IMR-90 (cell line): ENCODE measurements at regions not wholly inside any gene's neighbourhood (a gene's known extent, or its start where the extent isn't known, plus 50 kb on each side); places are given as distances from the start of the nearest gene placed in this dataset.

Experiments
- ATAC-seq: fragments of 200-7000 bp; cut with Tn5 transposase; 2 replicates; pipeline ENCODE4 v1.9.1; 2020; ENCODE audit warnings: low read depth, mild to moderate bottlenecking, moderate library complexity
- BruUV-seq: library from RNA; stranded (reverse); fragments of 400-500 nt; replicated peaks from 2 replicates; lab custom pipeline; 2021; lab: Mats Ljungman, UMichigan
- CTCF ChIA-PET: fragments of 300-600 bp; formaldehyde crosslinking; extraction: SDS; loops from one replicate; lab custom pipeline; 2021; ENCODE audit warnings: antibody characterized with exemption; lab: Yijun Ruan, JAX
- POLR2A ChIA-PET: fragments of 300-600 bp; sonication (Branson Sonifier 250); formaldehyde crosslinking; loops from one replicate; lab custom pipeline; 2022; ENCODE audit warnings: antibody characterized with exemption; ENCODE audit not compliant: unreplicated experiment; lab: Charles Lee
- DNase-seq: peaks from one replicate; pipeline ENCODE4 v3.0.0; 2013
- H2AFZ ChIP-seq: replicated peaks from 2 replicates; pipeline ENCODE3; 2013; ENCODE audit warnings: low read length, mild to moderate bottlenecking; ENCODE audit not compliant: poor library complexity
- H2AK5ac ChIP-seq: 2 replicates; pipeline ENCODE4 v1.6.1; 2013; ENCODE audit warnings: low read depth, low read length, inconsistent platforms
- H2AK9ac ChIP-seq: replicated peaks from 2 replicates; pipeline ENCODE3; 2013; ENCODE audit warnings: mild to moderate bottlenecking, low read depth, low read length, moderate library complexity; ENCODE audit not compliant: poor library complexity
- H2BK120ac ChIP-seq: 2 replicates; pipeline ENCODE4 v1.6.1; 2013; ENCODE audit warnings: low read depth, low read length, inconsistent platforms
- H2BK15ac ChIP-seq: 3 replicates; pipeline ENCODE4 v1.6.1; 2013; ENCODE audit warnings: low read depth, low read length, inconsistent platforms
- H2BK20ac ChIP-seq: 2 replicates; pipeline ENCODE4 v1.6.1; 2013; ENCODE audit warnings: low read depth, mild to moderate bottlenecking, inconsistent platforms, low read length, moderate library complexity
- H2BK5ac ChIP-seq: 2 replicates; pipeline ENCODE4 v1.6.1; 2013; ENCODE audit warnings: mild to moderate bottlenecking, low read depth, low read length, inconsistent platforms; ENCODE audit not compliant: poor library complexity, severe bottlenecking
- H3K14ac ChIP-seq: replicated peaks from 2 replicates; pipeline ENCODE4 v1.6.1; 2013; ENCODE audit warnings: low read depth, low read length, inconsistent platforms
- H3K18ac ChIP-seq: 2 replicates; pipeline ENCODE4 v1.6.1; 2013; ENCODE audit warnings: low read depth, low read length, control low read depth
- H3K23ac ChIP-seq: 2 replicates; pipeline ENCODE4 v1.6.1; 2013; ENCODE audit warnings: low read depth, low read length, inconsistent platforms
- H3K27ac ChIP-seq: 2 replicates; pipeline ENCODE4 v1.5.1; 2013; ENCODE audit warnings: mild to moderate bottlenecking, control low read depth, low read length; ENCODE audit not compliant: insufficient read depth
- H3K27me3 ChIP-seq: 2 replicates; pipeline ENCODE4 v1.6.1; 2013; ENCODE audit warnings: low read length; ENCODE audit not compliant: control insufficient read depth, insufficient read depth
- H3K36me3 ChIP-seq: 2 replicates; pipeline ENCODE4 v1.6.1; 2013; ENCODE audit warnings: low read length, mixed read lengths; ENCODE audit not compliant: control insufficient read depth, insufficient read depth
- H3K4ac ChIP-seq: 2 replicates; pipeline ENCODE4 v1.6.1; 2013; ENCODE audit warnings: low read depth, low read length, inconsistent platforms
- H3K4me1 ChIP-seq: 2 replicates; pipeline ENCODE4 v1.6.1; 2013; ENCODE audit warnings: low read length, mixed read lengths; ENCODE audit not compliant: control insufficient read depth, insufficient read depth
- H3K4me2 ChIP-seq: 2 replicates; pipeline ENCODE4 v1.6.1; 2013; ENCODE audit warnings: low read depth, mild to moderate bottlenecking, control low read depth, low read length, moderate library complexity
- H3K4me3 ChIP-seq: 2 replicates; pipeline ENCODE4 v1.5.1; 2013; ENCODE audit warnings: low read depth, mild to moderate bottlenecking, control low read depth, low read length, moderate library complexity; ENCODE audit not compliant: insufficient read depth
- H3K56ac ChIP-seq: 2 replicates; pipeline ENCODE4 v1.6.1; 2013; ENCODE audit warnings: low read length, inconsistent platforms; ENCODE audit not compliant: insufficient read depth; ENCODE audit errors: extremely low read depth
- H3K79me1 ChIP-seq, 2 experiments: 2 replicates each; pipeline ENCODE4 v1.6.1; 2013; ENCODE audit warnings: low read length in 2 of 2, inconsistent platforms in 1 of 2, low read depth in 1 of 2
- H3K9ac ChIP-seq: 2 replicates; pipeline ENCODE4 v1.6.1; 2013; ENCODE audit warnings: low read depth, low read length, control low read depth
- H3K9me1 ChIP-seq: 2 replicates; pipeline ENCODE4 v1.6.1; 2013; ENCODE audit warnings: low read length, inconsistent platforms; ENCODE audit not compliant: insufficient read depth
- H3K9me3 ChIP-seq: 2 replicates; pipeline ENCODE4 v1.6.1; 2013; ENCODE audit warnings: low read length; ENCODE audit not compliant: control insufficient read depth, insufficient read depth
- H4K20me1 ChIP-seq: 2 replicates; pipeline ENCODE4 v1.6.1; 2013; ENCODE audit warnings: low read length, inconsistent platforms; ENCODE audit not compliant: insufficient read depth
- H4K5ac ChIP-seq: 2 replicates; pipeline ENCODE4 v1.6.1; 2013; ENCODE audit warnings: mild to moderate bottlenecking, low read depth, low read length, control low read depth
- H4K8ac ChIP-seq, 2 experiments: 2 replicates each; pipeline ENCODE4 v1.6.1; 2013; ENCODE audit warnings: low read depth in 2 of 2, low read length in 2 of 2, control low read depth in 1 of 2, inconsistent platforms in 1 of 2
- H4K91ac ChIP-seq: 2 replicates; pipeline ENCODE4 v1.6.1; 2013; ENCODE audit warnings: low read depth, low read length, inconsistent platforms; ENCODE audit not compliant: insufficient read depth
- BHLHE40 ChIP-seq: fragments of 150-350 bp; IDR thresholded peaks from 2 replicates; pipeline ENCODE4 v1.6.1; 2016; ENCODE audit warnings: mild to moderate bottlenecking, low read depth, low read length
- CEBPB ChIP-seq: IDR thresholded peaks from 2 replicates; pipeline ENCODE4 v1.6.1; 2012; ENCODE audit warnings: low read depth, low read length, improper control_type of control experiment
- CHD1 ChIP-seq: IDR thresholded peaks from 2 replicates; pipeline ENCODE4 v1.6.1; 2012; ENCODE audit warnings: low read depth, low read length, improper control_type of control experiment
- FOS ChIP-seq: fragments of 150-350 bp; IDR thresholded peaks from 2 replicates; pipeline ENCODE4 v1.6.1; 2016; ENCODE audit warnings: low read depth, low read length
- MAFK ChIP-seq: IDR thresholded peaks from 2 replicates; pipeline ENCODE4 v1.6.1; 2012; ENCODE audit warnings: low read depth, low read length, improper control_type of control experiment
- MAZ ChIP-seq: IDR thresholded peaks from 2 replicates; pipeline ENCODE4 v1.6.1; 2012; ENCODE audit warnings: low read depth, mild to moderate bottlenecking, low read length, improper control_type of control experiment, moderate library complexity, borderline replicate concordance
- MXI1 ChIP-seq: IDR thresholded peaks from 2 replicates; pipeline ENCODE4 v1.6.1; 2012; ENCODE audit warnings: low read depth, mild to moderate bottlenecking, low read length, moderate library complexity, borderline replicate concordance
- NFE2L2 ChIP-seq: fragments of 150-350 bp; IDR thresholded peaks from 2 replicates; pipeline ENCODE4 v1.6.1; 2016; ENCODE audit warnings: low read depth, mild to moderate bottlenecking, low read length
- POLR2A ChIP-seq: IDR thresholded peaks from 2 replicates; pipeline ENCODE4 v1.6.1; 2012; ENCODE audit warnings: mild to moderate bottlenecking, low read depth, low read length
- RAD21 ChIP-seq: IDR thresholded peaks from 2 replicates; pipeline ENCODE4 v1.6.1; 2012; ENCODE audit warnings: low read length, improper control_type of control experiment
- RCOR1 ChIP-seq: IDR thresholded peaks from 2 replicates; pipeline ENCODE4 v1.6.1; 2012; ENCODE audit warnings: mild to moderate bottlenecking, low read length, improper control_type of control experiment; ENCODE audit not compliant: insufficient replicate concordance
- RFX5 ChIP-seq: IDR thresholded peaks from 2 replicates; pipeline ENCODE4 v1.8.0; 2012; ENCODE audit warnings: low read depth, mild to moderate bottlenecking, low read length, moderate library complexity
- SMC3 ChIP-seq: fragments of 150-350 bp; IDR thresholded peaks from 2 replicates; pipeline ENCODE4 v1.6.1; 2016; ENCODE audit warnings: low read depth, mild to moderate bottlenecking, antibody characterized with exemption, low read length, moderate library complexity
- USF2 ChIP-seq: fragments of 150-350 bp; IDR thresholded peaks from 2 replicates; pipeline ENCODE4 v1.6.1; 2017; ENCODE audit warnings: mild to moderate bottlenecking, antibody characterized with exemption, low read length, low read depth
- WGBS, 2 experiments: methylation state at CpG; one replicate each; pipeline versions ENCODE4 v1.1.5 to v1.1.7; 2013; ENCODE audit warnings: missing lambda C conversion rate in 2 of 2; ENCODE audit not compliant: insufficient read length in 1 of 2; ENCODE audit errors: extremely low coverage in 2 of 2; 5-methylcytosine and 5-hydroxymethylcytosine counted together
- dilution Hi-C: fragments of 300-500 bp; cut with HindIII; formaldehyde crosslinking; loops from one replicate; pipeline ENCODE4 v1.14.3; 2018; ENCODE audit warnings: low sequenced_read_pairs; ENCODE audit not compliant: unreplicated experiment
- in situ Hi-C: fragments of 300-500 bp; cut with MboI; formaldehyde crosslinking; loops from 3 replicates; pipeline ENCODE4 v1.14.3; 2019; ENCODE audit warnings: low sequenced_read_pairs, inconsistent platforms, mixed read lengths
- intact Hi-C: fragments of 100-400 bp; cut with micrococcal nuclease; formaldehyde crosslinking; loops from 2 replicates; pipeline ENCODE4 v1.10.0; 2022
- TF ChIP-seq, protein P1 (sequence below): fragments of 150-350 bp; IDR thresholded peaks from 2 replicates; pipeline ENCODE4 v1.6.1; 2016; ENCODE audit warnings: low read depth, mild to moderate bottlenecking, low read length, moderate library complexity, borderline replicate concordance
- TF ChIP-seq, protein P2 (sequence below): conservative IDR thresholded peaks from 2 replicates; pipeline ENCODE4 v1.5.1; 2012; ENCODE audit warnings: mild to moderate bottlenecking, low read depth, low read length, improper control_type of control experiment

- H2AFZ ChIP-seq, result no peak overlapping the region
- no peak overlapping the region for H3K27ac ChIP-seq
Observed at GRCh38 chr12:80018119-80018518, 81.2 kb upstream of the OTOGL start.

More at GRCh38 chr12:80018119-80018518, 81.2 kb upstream of the OTOGL start:
- H4K20me1 ChIP-seq, result no peaks in the 10 kb centered on the region
- ChIA-PET POLR2A (no interaction called here), CTCF (interaction anchor here (1.6 kb wide), 1 partner anchor 15 kb away, joined by 3 read pairs; no protein-coding TSS in a partner anchor)
- H3K56ac ChIP-seq, result no peak overlapping the region
- H2AK5ac ChIP-seq, result 0 out of 2 replicates have a peak overlapping the region, but pooled peaks have one; percentile 7
- peaks cover 4% of the 10 kb centered on the region for H3K4me1 ChIP-seq
- no peak overlapping the region for H3K4me3 ChIP-seq
- H3K9me3 ChIP-seq, result no peaks in the 10 kb centered on the region; the same call in 1 of the 2 replicates
- peak overlapping the region; percentile 50; the same call in 1 of the 2 replicates for H3K18ac ChIP-seq
- in situ Hi-C loops (no loop called here), dilution Hi-C loops (no loop called here), intact Hi-C loops (no loop called here)
- H2BK120ac ChIP-seq, result peak overlapping the region; percentile 70; the same call in 1 of the 2 replicates
- DNase-seq, result no peak
- no TSS peak for BruUV-seq
- H2BK15ac ChIP-seq, result 0 out of 3 replicates have a peak overlapping the region, but pooled peaks have one; percentile 14
- peaks cover 2% of the 10 kb centered on the region; the same call in 1 of the 2 replicates for H3K9me1 ChIP-seq
- ATAC-seq, result no peak
- no peaks in the 10 kb centered on the region for H3K36me3 ChIP-seq
- H3K14ac ChIP-seq, result peak overlapping the region; percentile 88
- H3K4ac ChIP-seq, result peak overlapping the region; percentile 40; the same call in 1 of the 2 replicates
- H4K91ac ChIP-seq, result 0 out of 2 replicates have a peak overlapping the region, but pooled peaks have one; percentile 2
- H3K9ac ChIP-seq, result no peak overlapping the region
- H4K8ac ChIP-seq, result no peak overlapping the region
- no peaks in the 10 kb centered on the region for H3K79me1 ChIP-seq
- no peak overlapping the region for H4K5ac ChIP-seq
- H3K23ac ChIP-seq, result no peak overlapping the region
- WGBS, 2 experiments, result no CpG with 5 or more reads among the region's 4 CpGs
- peak overlapping the region; percentile 52 for H3K4me2 ChIP-seq
- 0 out of 2 replicates have a peak overlapping the region, but pooled peaks have one; percentile 38 for H2BK20ac ChIP-seq
- H2BK5ac ChIP-seq, result no peak overlapping the region
- TF ChIP-seq USF2, result no peak
- TF ChIP-seq SMC3, result no peak
- TF ChIP-seq RFX5, result no peak
- no peak for TF ChIP-seq CEBPB
- TF ChIP-seq RCOR1, result no peak
- TF ChIP-seq MAZ, result no peak
- no peak for TF ChIP-seq FOS
- TF ChIP-seq, protein P1, sequence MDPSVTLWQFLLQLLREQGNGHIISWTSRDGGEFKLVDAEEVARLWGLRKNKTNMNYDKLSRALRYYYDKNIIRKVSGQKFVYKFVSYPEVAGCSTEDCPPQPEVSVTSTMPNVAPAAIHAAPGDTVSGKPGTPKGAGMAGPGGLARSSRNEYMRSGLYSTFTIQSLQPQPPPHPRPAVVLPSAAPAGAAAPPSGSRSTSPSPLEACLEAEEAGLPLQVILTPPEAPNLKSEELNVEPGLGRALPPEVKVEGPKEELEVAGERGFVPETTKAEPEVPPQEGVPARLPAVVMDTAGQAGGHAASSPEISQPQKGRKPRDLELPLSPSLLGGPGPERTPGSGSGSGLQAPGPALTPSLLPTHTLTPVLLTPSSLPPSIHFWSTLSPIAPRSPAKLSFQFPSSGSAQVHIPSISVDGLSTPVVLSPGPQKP, result no peak
- TF ChIP-seq BHLHE40, result no peak
- TF ChIP-seq, protein P2, sequence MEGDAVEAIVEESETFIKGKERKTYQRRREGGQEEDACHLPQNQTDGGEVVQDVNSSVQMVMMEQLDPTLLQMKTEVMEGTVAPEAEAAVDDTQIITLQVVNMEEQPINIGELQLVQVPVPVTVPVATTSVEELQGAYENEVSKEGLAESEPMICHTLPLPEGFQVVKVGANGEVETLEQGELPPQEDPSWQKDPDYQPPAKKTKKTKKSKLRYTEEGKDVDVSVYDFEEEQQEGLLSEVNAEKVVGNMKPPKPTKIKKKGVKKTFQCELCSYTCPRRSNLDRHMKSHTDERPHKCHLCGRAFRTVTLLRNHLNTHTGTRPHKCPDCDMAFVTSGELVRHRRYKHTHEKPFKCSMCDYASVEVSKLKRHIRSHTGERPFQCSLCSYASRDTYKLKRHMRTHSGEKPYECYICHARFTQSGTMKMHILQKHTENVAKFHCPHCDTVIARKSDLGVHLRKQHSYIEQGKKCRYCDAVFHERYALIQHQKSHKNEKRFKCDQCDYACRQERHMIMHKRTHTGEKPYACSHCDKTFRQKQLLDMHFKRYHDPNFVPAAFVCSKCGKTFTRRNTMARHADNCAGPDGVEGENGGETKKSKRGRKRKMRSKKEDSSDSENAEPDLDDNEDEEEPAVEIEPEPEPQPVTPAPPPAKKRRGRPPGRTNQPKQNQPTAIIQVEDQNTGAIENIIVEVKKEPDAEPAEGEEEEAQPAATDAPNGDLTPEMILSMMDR, result no peak
- no peak for TF ChIP-seq MAFK
- no peak for TF ChIP-seq CHD1
- no peak for TF ChIP-seq POLR2A
- no peak for TF ChIP-seq NFE2L2
- no peak for TF ChIP-seq MXI1
- TF ChIP-seq RAD21, result no peak
- H2AK9ac ChIP-seq, result no peak overlapping the region
- H3K27me3 ChIP-seq, result no peaks in the 10 kb centered on the region
